ENCODE measurements at regions not wholly inside any gene's neighbourhood (a gene's known extent, or its start where the extent isn't known, plus 50 kb on each side); places are given as distances from the start of the nearest gene placed in this dataset.

- TF ChIP-seq CTCF (IDR thresholded peaks at IDR 0.05) (no peak), EZH2 (IDR thresholded peaks at IDR 0.05) (no peak), EZH2phosphoT487 (IDR thresholded peaks at IDR 0.05) (no peak)
Measured at GRCh38 chr2:173747035-173747434, 218.1 kb downstream of the SP3 start.

Measured in neural progenitor cell (in vitro differentiated cells).